ENCODE measurements at regions not wholly inside any gene's neighbourhood (a gene's known extent, or its start where the extent isn't known, plus 50 kb on each side); places are given as distances from the start of the nearest gene placed in this dataset.
"Not testable (repeated sequence)": the region's sequence is repeated elsewhere in the genome, so short reads cannot be mapped to it uniquely, and the experiment has no call there.

DNA sequence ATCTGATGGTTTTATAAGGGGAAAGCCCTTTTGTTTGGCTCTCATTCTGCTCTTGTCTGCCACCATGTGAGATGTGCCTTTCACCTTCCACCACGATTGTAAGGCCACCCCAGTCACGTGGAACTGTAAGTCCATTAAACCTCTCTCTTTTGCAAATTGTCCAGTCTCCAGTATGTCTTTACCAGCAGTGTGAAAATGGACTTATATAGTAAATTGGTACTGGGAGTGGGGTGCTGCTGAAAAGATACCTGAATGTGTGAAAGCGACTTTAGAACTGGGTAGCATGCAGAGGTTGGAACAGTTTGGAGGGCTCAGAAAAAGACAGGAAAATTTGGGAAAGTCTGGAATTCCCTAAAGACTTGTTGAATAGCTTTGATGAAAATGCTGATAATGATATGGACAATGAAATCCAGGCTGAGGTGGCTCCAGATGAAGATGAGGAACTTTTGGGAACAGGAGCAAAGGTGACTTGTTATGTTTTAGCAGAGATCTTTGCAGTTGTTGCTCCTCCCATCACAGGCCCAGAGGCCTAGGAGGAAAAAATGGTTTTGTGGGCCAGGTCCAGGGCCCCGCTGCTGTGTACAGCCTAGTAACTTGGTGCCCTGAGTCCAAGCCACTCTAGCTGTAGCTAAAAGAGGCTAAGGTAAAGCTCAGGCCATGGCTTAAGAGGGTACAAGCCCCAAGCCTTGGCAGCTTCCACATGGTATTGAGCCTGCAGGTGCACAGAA lies 275.7 kb upstream of the NPSR1 start:
- DNase-seq (ENCODE audit: low read depth in 4 of 4, low spot score in 3 of 4): no peak

DNA sequence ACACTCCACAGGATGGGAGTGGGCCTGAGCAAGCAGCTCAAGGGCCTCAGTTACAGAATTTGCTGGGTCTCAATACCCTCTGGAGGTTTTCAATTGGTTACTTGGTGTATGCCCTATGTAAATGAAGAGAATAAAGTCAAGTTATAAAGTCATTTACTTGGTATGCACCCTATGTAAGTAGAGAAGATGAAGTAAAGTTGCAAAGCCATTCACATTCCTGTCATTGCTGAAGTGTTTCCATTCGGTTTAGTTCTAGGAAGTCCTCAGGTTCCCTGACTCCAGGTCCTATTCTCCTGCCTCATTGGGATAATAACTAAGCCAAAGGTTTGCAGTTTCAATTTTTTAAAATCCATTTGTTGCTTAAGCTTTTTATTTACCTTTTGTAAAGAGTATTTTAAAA lies 272.6 kb upstream of the NPSR1 start:
- no peak for DNase-seq (ENCODE audit: low read depth in 4 of 4, low spot score in 3 of 4)

DNA sequence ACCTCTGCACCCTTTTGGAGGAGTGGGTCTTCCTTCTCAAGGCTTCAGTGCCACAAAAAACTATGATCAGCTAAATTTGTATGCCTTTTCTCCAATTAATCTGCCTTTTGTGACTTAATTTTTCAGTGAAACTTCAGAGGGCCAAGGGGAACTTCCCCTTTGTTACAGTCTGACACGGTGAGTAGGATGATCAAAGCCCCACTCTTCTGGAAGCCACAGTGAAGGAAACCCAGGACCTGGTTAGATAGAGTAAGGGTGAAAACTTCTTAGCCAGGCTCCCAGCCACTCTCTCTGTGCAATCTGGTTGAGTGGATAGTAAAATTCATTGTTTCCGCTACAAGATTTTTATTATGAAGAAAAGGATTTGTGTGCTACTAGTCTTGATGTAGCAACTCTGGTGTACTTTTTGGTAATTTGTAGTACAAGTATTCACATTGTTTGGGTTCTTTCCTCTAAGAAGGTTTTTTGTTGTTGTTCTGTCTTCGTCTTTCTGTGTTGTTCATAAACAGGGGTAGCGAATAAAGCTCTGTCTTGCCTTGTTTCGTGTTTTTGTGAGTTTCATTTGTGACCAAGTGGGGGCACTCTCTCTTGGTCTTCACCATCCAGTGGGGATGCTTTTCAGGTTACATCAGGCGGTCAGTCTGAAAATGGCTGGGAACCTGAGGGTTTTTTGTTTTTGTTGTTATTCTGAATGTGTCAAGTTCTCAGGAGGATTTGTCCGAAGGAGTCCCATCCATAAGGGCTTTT lies 268.5 kb upstream of the NPSR1 start:
- DNase-seq (ENCODE audit: low read depth in 4 of 4, low spot score in 3 of 4): no peak

DNA sequence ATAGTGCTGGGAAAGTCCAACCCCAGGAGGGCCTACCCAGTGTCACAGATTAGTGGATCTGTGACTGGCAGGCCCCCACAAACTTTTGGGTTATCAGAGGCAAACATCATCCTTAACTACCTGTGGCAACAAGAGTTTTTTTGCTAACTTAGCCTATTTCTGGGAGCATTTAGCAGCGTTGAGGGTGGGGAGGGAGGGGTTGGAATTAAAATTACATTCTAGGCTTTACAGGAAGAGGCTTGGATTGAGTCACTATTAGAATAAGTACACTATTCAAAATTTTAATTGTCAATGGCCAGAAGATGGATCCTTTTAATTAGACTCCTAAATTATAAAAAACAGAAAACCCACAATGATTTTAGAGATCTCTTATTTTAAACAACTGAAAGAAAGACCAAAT lies 267.9 kb upstream of the NPSR1 start:
- no peak for DNase-seq (ENCODE audit: low read depth in 4 of 4, low spot score in 3 of 4)

DNA sequence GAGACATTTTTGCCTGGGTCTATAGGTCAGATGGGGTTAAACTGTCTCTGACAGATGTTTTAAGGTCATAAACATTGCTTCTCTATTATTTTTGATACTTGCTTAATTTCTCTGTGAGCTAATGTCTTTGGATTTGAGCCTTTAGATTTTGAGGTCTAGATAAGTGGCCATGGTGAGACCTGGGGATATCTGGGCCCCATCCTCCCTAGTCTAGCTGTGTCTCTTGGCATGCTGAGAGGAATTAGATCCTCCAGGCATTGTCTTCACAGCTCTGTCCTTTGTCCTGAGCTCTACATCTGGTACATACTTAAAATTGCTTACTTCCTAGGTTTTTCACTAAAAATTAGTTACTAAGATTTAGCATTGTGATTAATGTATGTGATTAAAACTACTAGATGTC lies 265.0 kb upstream of the NPSR1 start:
- no peak for DNase-seq (ENCODE audit: low read depth in 4 of 4, low spot score in 3 of 4)

DNA sequence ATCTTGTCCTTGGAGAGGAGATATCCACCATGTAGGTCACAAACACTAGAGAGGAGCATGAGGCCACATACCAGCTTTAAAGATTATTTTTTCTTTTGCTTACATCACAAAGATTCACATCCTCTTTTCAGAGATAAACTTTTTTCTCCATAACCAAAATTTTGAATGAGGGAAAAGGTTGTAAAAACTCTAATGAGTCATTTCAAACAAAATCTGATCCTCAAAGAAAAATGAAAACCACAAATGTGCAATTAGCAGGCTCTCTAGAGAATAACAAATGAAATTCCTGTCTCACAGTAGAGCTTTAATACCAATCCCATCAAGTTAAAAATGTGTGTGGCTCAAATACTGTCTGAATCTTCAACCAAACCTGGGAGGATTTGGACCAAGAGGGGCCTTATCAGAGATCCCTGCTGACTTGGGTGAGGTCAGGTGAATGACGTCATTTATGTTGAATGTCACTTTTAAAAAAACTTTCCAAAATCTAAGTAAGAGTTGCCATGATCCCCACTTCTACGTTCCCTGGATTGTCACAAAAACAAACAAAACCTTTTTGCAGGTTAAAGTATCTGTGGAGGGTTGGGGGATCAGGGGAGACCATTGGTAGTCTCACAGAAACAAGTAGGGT lies 261.5 kb upstream of the NPSR1 start:
- DNase-seq (ENCODE audit: low read depth in 4 of 4, low spot score in 3 of 4): no peak

DNA sequence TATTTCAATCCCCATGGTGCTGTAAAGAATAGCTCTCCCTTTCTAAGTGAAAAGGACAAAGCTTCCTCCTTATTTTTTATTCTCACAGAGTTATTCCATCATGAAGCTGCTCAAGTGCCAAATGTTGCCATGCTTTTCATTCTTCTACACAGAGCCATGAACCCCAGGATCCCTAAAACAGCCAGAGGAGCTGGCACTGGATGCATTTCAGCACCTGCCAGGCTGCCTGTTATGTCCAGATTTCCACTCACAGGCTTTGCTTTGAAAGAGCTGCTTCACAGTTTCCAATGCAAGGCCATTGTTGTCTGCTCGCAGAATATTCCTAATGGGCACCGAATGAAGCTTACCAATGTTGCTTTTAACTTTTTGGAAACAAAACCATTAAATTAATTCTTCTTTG lies 256.2 kb upstream of the NPSR1 start:
- no peak for DNase-seq (ENCODE audit: low read depth in 4 of 4, low spot score in 3 of 4)

DNA sequence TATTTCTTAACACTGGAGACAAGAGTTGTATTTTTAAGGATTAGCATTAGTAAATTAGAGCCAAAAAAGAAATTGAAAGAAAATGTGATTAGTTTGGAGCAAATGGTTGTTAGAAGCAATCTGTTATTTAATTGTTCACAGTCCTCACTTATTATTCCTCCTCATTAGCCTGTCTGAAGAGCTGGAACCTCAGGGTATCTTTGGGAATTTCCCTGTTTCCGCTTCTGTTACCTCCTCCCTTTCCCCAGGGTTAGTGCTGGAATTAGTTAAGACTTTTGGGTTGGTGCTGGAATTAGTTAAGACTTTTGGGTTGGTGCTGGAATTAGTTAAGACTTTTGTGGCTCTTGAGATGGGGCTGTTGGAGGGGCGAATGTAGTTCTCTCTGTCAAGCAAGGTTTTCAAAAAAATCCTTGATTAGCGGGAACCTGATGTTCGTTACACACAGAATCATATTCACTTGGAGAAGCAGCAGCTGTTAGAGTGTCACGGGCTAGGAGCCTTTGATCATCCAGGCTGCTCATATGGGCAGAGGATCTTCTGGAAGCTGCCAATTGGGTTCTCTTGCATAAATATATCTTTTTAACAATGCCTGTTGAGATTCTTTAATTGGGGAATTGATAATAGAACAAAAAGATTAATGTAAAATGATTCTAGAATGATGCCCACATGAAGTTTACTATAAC lies 251.0 kb upstream of the NPSR1 start:
- no peak for DNase-seq (ENCODE audit: low read depth in 4 of 4, low spot score in 3 of 4)

DNA sequence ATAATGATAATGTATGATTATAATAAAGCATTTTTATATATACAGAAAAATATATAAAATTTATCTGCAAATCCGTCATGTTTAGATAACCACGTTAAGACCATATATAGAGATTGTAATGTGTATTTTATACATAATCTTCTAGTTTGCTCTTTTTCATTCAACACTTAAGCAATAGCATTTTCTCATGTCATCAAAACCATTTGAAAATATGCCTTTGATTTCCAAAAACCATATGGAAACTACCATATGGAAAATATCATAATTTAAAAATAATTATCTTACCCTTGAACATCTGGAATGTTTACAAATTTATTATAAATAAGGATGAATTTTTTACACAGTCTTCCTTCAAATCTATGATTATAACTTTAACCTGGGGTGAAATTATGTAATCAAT lies 250.4 kb upstream of the NPSR1 start:
- DNase-seq (ENCODE audit: low read depth in 4 of 4, low spot score in 3 of 4): no peak

DNA sequence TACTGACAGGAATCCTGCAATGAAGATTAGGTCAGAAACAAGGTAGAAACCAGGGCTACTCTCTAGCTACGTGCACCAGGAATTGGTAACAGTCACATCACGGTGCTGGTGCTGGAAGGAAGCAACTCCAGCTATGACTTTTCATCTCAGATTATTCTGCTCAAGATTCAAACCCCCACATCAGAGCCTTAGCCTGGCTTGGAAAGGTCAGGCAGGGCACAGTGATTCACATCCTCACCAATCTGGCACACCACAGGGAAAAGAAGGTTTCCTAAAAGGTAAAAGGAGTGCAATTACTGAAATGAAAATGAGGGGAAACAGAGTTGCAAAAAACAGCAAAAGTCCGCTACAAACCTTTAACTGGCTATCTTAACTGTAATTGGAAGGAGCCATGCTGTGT lies 240.2 kb upstream of the NPSR1 start:
- DNase-seq (ENCODE audit: low read depth in 4 of 4, low spot score in 3 of 4): no peak

DNA sequence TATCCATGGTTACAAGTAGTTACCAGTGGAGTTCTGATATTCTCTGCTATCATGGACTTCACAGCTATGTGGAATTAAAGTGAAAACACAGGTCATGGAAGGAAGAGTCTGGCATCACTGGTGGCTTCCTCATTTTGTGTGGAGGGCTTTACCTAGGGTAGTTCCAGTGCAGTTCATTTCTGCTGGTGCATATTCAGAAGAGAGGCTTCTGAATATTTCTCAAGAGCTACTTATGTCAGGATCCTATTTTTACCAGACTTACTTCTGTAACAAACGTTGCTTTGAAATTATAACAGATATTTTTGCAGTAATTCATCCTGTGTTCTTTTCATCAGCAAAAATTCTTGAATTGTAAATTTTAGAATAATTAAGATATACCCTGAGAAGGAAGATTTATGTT lies 236.5 kb upstream of the NPSR1 start:
- DNase-seq (ENCODE audit: low read depth in 4 of 4, low spot score in 3 of 4): no peak

DNA sequence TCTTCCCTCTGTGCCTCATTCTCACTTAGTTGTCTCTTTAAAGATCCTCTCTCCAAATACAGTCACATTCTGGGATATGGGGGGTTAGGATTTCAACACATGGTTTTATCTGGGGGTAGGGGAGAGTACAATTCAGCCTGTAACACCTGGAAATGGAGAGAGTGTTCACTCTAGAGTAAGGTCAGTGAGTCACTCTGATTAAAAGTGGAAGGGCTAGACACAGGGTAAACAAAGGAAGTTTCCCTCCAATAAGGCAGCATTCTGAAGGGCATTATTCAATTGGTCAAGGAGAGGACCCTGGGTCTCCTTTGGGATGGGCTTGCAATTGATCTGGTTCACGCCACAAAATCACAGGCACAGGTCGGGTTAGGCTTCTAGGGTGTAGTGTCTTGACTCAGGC lies 232.8 kb upstream of the NPSR1 start:
- DNase-seq (ENCODE audit: low read depth in 4 of 4, low spot score in 3 of 4): no peak

DNA sequence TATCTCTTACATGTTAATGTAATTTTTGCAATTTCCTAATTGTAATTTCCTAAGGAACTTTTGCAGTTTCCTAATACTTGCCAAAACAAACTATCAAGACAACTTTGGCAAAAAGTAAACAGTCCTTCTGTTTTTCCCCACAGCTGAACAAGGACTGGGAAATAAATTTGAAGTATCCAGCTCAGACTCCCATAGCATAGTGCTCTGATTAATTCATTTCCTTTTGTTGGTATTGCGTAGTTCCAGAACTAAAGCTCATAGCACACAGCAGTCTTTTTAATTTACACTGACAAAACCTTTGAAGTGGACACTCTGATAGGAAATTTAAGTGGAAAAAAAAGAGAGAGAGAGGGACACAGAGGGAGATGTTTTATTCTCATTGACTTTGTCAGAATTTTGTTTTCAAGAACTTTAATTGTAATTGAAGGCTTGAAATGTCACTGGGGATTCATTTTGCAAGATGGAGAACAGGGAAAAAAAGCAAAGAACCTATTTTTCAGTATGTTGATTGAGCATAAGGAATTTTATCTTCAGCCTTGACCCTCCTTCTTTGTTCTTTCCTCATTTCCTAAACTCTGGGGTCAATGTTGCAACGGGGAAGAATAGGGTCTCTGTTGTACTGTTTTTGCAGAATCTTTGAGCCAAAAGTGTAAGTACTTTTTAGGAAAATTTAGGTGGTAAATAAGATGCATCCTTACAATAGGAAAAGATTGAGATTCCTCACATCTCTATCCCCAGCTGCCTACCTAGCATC lies 232.2 kb upstream of the NPSR1 start:
- DNase-seq (ENCODE audit: low read depth in 4 of 4, low spot score in 3 of 4): no peak

DNA sequence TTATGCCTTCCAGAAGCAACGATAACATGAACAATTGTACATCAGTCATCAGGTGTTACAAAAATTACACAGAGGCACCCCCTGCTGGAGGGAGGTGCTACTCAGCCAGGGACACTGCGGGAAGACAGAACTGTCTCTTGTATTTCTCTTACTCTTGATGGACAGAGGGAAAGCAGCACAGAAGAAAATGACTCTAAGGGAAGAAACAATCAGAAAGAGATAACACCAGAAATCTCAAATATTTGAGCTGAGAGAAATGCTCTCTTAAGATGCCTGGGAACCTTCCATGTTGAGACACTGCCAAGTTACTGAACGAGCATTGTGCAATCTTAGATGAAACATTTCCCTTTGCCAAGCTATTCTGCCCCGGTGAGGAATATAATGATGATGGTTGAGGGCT lies 227.6 kb upstream of the NPSR1 start:
- DNase-seq (ENCODE audit: low read depth in 4 of 4, low spot score in 3 of 4): peak in 2 of 4 donors; percentile 1 to 4

DNA sequence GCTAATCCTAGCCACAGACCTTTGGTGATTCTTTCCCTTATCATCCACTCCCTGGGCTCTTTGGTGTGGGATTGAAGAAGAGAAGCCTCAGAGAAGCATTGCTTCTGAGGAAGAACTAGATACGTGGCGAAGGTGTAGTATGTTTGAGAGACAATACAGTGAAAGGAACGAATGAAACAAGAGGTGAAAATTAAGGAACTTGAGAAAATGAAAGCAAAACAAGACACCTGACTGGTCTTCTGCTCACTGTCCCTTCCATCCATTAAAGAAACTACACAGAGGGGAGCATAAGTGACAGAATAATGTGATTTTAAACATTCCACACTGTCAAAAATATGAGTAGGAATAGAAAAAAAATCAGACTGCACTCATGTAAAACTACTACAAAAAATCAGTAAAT lies 219.6 kb upstream of the NPSR1 start:
- DNase-seq (ENCODE audit: low read depth in 4 of 4, low spot score in 3 of 4): no peak

DNA sequence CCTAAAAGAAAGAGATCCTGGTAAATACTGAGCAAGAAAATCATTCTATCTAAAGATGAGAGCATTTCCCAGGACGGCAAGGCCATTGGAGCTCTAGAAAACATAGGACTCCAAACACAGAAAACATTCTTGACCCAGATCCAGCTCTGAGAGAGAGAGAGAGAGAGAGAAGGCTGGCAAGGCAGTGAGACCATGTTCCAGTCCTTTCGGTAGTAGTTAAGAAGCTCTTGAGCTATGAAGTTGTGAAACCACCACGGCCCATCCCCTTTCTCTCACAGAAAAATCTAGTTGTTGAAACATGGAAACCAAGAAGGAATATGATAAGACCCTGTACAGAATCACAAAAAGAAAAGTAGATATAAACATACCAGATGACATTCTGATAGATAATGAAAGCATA lies 212.4 kb upstream of the NPSR1 start:
- no peak for DNase-seq (ENCODE audit: low read depth in 4 of 4, low spot score in 3 of 4)

DNA sequence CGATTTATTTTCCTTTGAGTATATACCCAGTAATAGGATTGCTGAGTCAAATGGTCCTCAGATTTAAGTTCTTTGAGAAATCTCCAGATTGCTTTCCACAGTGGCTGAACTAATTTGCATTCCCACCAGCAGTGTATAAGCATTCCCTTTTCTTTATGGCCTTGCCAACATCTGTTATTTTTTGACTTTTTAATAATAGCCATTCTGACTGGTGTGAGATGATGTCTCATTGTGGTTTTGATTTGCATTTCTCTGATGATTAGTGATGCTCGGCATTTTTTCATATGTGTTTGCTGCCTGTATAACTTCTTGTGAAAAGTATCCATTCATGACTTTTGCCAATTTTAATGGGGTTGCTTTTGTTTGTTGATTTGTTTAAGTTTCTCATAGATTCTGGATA lies 209.5 kb upstream of the NPSR1 start:
- not testable (repeated sequence) for DNase-seq (ENCODE audit: low read depth in 4 of 4, low spot score in 3 of 4)

DNA sequence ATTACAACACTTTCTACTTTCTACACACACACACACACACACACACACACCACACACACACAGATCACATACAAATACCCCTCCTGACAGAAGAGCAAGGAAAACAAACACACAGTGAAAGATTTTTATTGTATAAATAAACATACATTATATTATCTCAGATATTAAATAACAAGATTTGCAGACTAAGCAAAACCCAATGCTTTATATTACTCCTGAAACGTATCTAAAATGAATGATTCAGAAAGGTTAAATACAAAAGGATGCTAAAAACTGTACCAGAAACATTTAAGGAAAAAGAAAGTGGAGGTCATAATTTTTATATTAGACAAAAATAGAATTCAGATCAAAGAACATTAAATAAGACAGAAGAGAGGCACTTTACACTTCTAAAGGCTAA lies 208.3 kb upstream of the NPSR1 start:
- no peak for DNase-seq (ENCODE audit: low read depth in 4 of 4, low spot score in 3 of 4)

DNA sequence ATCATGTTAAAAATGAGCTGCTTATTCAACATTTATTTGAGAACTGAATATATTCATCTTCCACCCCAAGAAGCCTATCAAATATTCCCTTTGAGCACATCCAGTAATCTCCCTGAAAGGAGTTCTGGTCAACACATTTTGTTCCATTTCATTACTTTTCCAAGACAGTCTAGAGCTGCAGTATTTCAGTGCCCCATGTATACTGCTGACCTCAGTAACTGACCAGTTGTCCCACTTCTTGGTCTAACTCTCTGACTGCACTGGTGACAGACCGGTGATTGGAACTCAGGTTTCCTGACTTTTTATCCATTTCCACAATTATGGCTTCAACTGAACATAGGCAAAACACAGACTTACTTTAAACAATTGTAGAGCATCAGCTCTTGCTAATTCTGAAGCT lies 206.8 kb upstream of the NPSR1 start:
- DNase-seq (ENCODE audit: low read depth in 4 of 4, low spot score in 3 of 4): no peak

DNA sequence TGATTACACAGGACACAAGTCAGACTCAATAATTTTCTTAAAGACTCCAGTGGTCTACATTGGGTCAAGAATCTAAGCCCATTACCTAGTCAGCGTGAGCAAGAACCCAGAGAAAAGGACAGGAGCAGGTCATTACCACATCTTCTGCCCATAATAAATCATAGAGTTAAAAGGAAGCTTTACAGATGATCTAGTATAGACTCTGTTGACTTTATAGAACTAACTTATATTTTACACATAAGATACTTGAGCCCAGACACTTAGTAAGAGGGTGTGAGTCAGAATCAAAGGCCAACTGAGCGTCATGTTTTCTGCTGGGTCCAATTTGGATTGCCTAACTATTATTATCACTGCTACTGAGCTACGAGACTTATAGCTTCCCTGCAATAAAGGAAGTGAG lies 206.1 kb upstream of the NPSR1 start:
- DNase-seq (ENCODE audit: low read depth in 4 of 4, low spot score in 3 of 4): no peak

DNA sequence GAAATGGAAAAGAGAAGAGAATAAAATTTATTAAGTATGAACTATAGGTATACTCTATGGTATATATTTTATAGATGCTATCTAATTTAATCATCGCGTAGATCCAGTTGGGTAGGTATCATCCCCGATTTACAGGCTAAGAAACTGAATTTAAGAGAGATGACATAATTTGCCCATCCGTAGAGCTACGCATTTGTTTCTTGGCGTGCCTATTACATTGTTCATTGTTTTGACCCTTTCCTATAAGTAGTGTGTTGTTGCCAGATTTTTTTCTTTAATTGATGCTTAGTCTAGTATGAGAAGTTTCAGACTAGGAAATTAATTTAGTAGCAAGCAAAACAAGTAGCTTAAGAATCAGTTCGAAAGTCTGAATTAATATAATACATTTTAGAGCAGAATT lies 205.7 kb upstream of the NPSR1 start:
- DNase-seq (ENCODE audit: low read depth in 4 of 4, low spot score in 3 of 4): no peak

All from right renal pelvis (tissue), 4 donors.